ENCODE measurements at regions not wholly inside any gene's neighbourhood (a gene's known extent, or its start where the extent isn't known, plus 50 kb on each side); places are given as distances from the start of the nearest gene placed in this dataset.
"Not testable (repeated sequence)": the region's sequence is repeated elsewhere in the genome, so short reads cannot be mapped to it uniquely, and the experiment has no call there.

DNA sequence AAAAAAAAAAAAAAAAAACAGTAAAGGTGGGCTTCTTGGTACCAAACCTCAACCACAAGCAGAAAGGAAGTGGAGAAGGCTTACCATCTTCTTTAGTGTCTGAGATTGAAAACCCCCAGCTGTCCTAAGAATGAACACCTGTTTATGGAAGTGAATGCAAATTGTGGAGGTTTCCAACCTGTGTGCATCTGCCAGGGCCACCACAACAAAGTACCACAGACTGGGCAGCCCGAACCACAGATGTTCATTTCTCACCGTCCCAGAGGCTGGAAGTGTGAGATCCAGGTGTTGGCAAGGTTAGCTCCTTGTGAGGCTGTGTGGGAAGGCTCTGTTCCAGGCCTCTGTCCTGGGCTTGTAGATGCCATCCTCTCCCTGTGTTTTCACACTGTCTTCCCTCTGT, 348.7 kb downstream of the SETD4 start:
- intact Hi-C loops (cut with micrococcal nuclease): loop anchor here (10.0 kb wide), 1 partner anchor 63 kb away; no protein-coding TSS in a partner anchor
- POLR2A ChIA-PET: no interaction called here
- Mint-ChIP-seq H3K9me3 (no peaks in the 10 kb centered on the region), H3K36me3 (ENCODE audit: low read depth) (no peaks in the 10 kb centered on the region), H3K27ac (no peak overlapping the region), H3K27me3 (peaks cover 16% of the 10 kb centered on the region), H3K4me3 (no peak overlapping the region), H3K4me1 (no peaks in the 10 kb centered on the region)
- no peak for ATAC-seq (ENCODE audit: low read depth)
- CTCF ChIA-PET: no interaction called here
- DNase-seq: no peak
- TF ChIP-seq, protein P1, sequence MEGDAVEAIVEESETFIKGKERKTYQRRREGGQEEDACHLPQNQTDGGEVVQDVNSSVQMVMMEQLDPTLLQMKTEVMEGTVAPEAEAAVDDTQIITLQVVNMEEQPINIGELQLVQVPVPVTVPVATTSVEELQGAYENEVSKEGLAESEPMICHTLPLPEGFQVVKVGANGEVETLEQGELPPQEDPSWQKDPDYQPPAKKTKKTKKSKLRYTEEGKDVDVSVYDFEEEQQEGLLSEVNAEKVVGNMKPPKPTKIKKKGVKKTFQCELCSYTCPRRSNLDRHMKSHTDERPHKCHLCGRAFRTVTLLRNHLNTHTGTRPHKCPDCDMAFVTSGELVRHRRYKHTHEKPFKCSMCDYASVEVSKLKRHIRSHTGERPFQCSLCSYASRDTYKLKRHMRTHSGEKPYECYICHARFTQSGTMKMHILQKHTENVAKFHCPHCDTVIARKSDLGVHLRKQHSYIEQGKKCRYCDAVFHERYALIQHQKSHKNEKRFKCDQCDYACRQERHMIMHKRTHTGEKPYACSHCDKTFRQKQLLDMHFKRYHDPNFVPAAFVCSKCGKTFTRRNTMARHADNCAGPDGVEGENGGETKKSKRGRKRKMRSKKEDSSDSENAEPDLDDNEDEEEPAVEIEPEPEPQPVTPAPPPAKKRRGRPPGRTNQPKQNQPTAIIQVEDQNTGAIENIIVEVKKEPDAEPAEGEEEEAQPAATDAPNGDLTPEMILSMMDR (IDR thresholded peaks at IDR 0.05): no peak

DNA sequence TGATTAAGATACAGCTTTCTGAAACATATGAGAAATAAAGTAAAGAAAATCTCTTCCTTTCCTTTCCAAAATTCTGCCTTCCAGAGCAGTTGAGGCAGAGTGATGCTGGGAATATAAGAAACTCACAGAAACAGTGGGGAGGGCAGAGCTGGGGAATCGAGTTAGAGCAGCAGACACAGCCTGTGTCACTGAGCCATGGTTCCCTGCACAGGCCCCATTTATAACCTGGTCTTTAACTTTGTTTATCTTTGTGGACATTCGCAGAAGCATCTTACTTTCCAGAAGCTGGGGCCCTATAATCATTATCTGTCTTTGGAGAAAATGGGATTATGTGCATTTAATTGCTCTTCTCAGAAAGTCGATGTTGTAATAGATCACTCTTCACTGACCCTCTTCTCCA, 349.1 kb downstream of the SETD4 start:
- TF ChIP-seq, protein P1 (IDR thresholded peaks at IDR 0.05): no peak
- POLR2A ChIA-PET: no interaction called here
- no peaks in the 10 kb centered on the region for H3K36me3 Mint-ChIP-seq (ENCODE audit: low read depth)
- no peak for DNase-seq
- CTCF ChIA-PET: no interaction called here
- ATAC-seq (ENCODE audit: low read depth): no peak
- H3K27me3 Mint-ChIP-seq: peaks cover 19% of the 10 kb centered on the region
- H3K27ac Mint-ChIP-seq: no peak overlapping the region
- no peaks in the 10 kb centered on the region for H3K9me3 Mint-ChIP-seq
- intact Hi-C loops (cut with micrococcal nuclease): loop anchor here (10.0 kb wide), 1 partner anchor 64 kb away; no protein-coding TSS in a partner anchor
- no peak overlapping the region for H3K4me3 Mint-ChIP-seq
- H3K4me1 Mint-ChIP-seq: no peaks in the 10 kb centered on the region

DNA sequence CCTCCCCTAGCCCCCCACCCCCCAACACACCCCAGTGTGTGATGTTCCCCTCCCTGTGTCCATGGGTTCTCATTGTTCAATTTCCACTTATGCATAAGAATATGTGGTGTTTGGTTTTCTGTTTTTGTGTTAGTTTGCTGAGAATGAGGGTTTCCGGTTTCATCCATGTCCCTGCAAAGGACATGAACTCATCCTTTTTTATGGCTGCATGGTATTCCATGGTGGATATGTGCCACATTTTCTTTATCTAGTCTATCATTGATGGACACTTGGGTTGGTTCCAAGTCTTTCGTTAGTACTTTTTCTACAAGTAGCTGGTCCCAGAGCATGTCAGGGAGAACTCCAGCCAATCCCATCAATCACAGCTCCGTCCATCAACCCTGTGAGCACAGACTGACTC, 350.3 kb downstream of the SETD4 start:
- H3K36me3 Mint-ChIP-seq (ENCODE audit: low read depth); CTCF ChIA-PET; H3K27ac Mint-ChIP-seq; H3K4me3 Mint-ChIP-seq; H3K4me1 Mint-ChIP-seq; POLR2A ChIA-PET; DNase-seq; H3K9me3 Mint-ChIP-seq; ATAC-seq (ENCODE audit: low read depth): not testable (repeated sequence)
- peaks cover 17% of the 10 kb centered on the region for H3K27me3 Mint-ChIP-seq
- intact Hi-C loops (cut with micrococcal nuclease): loop anchor here (10.0 kb wide), 1 partner anchor 65 kb away; no protein-coding TSS in a partner anchor

DNA sequence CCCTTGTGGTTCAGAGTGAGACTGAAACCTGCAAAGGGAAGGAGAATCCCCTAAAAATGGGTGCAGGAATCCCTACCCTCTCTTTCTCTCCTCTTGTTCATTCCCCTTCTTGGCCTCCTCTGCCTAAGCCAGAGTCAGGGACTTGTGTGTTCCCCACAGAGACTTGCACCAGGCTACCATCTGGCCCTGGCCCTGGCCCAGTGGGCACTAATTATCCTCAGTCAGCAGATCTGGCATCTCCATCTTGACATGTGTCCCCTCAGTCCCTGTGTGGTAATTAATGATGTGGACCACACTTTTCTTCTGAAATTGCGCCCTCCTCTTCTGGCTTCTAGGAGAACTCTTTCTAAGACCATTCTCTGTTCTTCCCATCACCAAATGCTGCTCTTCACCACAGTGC, 354.4 kb downstream of the SETD4 start:
- H3K36me3 Mint-ChIP-seq (ENCODE audit: low read depth): no peaks in the 10 kb centered on the region
- TF ChIP-seq, protein P1 (IDR thresholded peaks at IDR 0.05): no peak
- H3K27me3 Mint-ChIP-seq: peaks cover 22% of the 10 kb centered on the region
- intact Hi-C loops (cut with micrococcal nuclease): no loop called here
- no peak overlapping the region for H3K4me3 Mint-ChIP-seq
- H3K4me1 Mint-ChIP-seq: no peaks in the 10 kb centered on the region
- H3K9me3 Mint-ChIP-seq: no peaks in the 10 kb centered on the region
- no peak overlapping the region for H3K27ac Mint-ChIP-seq
- ChIA-PET CTCF (no interaction called here), POLR2A (no interaction called here)
- DNase-seq (no peak), ATAC-seq (ENCODE audit: low read depth) (no peak)

DNA sequence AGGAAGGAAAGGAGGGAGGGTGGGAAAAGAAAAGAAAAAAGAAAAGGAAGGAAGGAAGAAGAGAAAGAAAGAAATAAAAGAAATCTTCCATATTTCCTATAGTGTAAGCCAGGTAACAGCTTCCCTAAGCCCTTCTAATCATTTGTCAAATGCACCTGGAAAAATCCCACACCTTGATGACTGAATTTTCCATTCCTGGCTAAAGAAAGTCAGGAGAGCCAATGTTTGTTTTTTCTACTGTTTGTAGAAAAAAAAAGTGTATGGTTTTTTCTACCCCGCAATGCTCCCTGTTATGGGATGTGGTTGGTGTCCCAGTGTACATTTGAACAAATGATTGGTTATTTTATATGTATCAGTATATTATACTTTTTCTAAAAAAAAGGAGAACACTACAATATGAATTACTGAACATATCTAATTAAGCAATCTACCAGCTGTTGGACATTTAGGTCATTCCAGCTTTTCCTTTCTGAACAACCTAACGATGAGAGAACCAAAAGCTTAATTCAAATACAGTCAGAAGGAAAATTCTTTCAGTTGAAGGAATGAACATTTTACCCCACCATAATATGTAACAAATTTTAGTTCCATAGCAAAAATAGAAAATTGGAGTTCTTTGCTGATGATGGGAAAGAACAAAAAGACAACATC, 355.0 kb downstream of the SETD4 start:
- Mint-ChIP-seq H3K27ac (no peak overlapping the region), H3K4me3 (no peak overlapping the region), H3K36me3 (ENCODE audit: low read depth) (no peaks in the 10 kb centered on the region), H3K9me3 (no peaks in the 10 kb centered on the region), H3K27me3 (peaks cover 22% of the 10 kb centered on the region), H3K4me1 (no peaks in the 10 kb centered on the region)
- TF ChIP-seq, protein P1 (IDR thresholded peaks at IDR 0.05): no peak
- DNase-seq: no peak
- ChIA-PET CTCF (no interaction called here), POLR2A (no interaction called here)
- ATAC-seq (ENCODE audit: low read depth): no peak
- intact Hi-C loops (cut with micrococcal nuclease): no loop called here

DNA sequence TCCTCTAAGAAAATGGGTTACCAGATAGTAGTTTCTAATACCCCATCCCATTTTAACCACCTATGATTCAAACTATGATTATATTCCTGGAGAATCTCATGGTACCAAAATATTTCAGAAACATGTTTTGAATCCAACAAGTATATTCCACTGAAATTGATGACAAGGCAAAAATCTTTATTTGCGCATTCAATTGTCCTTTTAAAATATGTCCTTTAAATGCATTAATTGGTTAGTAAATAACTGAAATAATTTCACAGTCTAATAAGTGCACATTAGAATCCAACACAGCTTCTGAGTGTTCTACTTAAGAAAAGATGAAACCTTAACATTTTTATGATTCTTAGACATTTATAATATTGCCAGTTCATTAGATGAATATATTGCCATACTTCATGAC, 356.6 kb downstream of the SETD4 start:
- Mint-ChIP-seq H3K27me3 (peaks cover 22% of the 10 kb centered on the region), H3K4me1 (no peaks in the 10 kb centered on the region), H3K27ac (no peak overlapping the region), H3K9me3 (no peaks in the 10 kb centered on the region), H3K36me3 (ENCODE audit: low read depth) (no peaks in the 10 kb centered on the region), H3K4me3 (no peak overlapping the region)
- intact Hi-C loops (cut with micrococcal nuclease): no loop called here
- no peak for ATAC-seq (ENCODE audit: low read depth)
- no peak for DNase-seq
- ChIA-PET CTCF (interaction anchor here (0.6 kb wide), 1 partner anchor 903 kb away, joined by 3 read pairs; no protein-coding TSS in a partner anchor), POLR2A (no interaction called here)
- TF ChIP-seq, protein P1 (IDR thresholded peaks at IDR 0.05): no peak

All from activated B cell treated with CpG ODN at 0.5 μM for 24 hours (primary cell).